NCI-H345 treated with DMSO at 0.1 percent for 48 hours (cell line): ENCODE measurements at regions not wholly inside any gene's neighbourhood (a gene's known extent, or its start where the extent isn't known, plus 50 kb on each side); places are given as distances from the start of the nearest gene placed in this dataset.

Experiments used
- DNase-seq: peaks from one replicate; lab custom pipeline; 2025; ENCODE audit not compliant: unreplicated experiment; lab: John Stamatoyannopoulos, UW

DNA sequence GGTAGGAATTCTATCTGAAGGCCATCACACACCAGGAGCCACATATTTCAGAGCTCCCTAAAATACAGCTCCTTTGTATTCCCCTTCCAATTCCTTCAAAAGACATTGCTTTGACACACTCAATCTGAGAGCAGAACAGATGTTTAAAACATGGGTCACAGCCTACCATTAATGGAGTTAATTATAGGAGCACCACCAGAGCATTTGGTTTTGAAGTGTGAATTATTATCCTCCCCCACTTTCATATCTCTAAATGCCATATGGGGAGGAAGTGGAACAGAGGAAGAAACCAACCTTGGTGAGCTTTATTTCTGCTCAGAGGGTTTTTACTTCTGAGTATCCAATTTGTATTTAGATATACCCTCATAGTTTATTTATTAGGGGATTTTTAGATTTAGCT lies 50.7 kb upstream of the TNFRSF21 start:
- no peak for DNase-seq

DNA sequence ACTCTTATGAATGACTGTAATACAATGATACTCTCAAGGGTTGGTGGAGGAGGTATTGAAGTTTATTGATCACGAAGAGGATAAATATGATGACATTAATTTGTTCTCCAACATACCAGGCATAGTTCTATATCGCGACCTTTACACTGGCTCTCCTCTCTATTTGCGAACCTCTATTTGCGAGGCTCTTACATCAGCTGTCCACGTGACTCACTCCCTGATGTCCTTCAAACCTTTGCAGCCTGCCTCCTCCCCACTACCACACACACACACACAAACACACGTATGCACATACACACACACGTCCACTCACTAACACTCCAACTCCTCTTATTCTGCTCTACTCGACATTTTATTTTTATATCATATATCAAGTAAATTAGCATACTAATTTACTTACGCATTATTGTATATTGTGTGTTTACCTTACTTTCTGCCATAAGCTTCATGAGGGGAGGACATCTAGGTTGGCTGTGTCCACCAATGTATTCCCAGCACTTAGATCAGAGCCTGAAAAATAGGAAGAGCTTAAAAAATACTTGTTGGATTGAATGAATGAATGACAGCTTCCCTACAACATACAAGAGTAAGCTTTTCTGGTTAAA lies 53.3 kb upstream of the TNFRSF21 start:
- no peak for DNase-seq

DNA sequence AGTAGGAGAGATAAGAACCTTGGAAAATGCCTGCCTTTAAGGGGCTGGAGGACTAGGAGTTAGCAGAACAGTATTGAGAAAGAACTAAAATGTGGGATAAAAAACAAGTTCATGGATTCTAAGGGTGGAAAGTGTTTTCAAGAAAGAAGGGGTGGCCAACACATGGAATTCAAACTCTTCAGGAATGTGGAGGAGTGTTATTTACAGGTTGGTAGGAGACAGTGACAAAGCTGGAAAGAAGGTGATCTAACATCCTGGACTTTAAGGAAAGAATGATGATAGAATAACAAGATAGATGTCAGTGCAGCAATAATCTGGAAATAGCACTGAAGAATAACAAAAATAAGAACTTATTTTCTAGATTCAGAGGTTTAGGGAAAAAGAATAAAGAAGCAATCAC lies 54.0 kb upstream of the TNFRSF21 start:
- no peak for DNase-seq

DNA sequence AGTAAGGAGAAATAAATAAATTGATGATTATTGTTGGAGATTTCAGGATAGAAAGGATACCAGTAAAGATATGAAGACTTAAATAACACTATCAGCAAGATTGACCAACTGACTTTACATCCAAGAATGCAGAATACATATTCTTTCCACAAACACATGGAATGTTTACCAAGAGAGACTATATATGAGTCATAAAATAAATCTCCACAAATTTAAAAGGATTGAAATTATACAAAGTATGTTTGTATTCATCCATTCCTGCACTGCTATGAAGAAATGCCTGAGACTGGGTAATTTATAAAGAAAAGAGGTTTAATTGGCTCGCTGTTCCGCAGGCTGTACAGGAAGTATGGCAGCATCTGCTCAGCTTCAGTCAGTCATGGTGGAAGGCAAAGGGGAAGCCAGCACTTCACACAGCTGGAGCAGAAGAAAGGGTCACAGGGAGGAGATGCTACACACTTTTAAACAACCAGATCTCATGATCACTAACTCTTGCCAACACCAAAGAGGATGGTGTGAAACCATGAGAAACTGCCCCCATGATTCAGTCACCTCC lies 56.7 kb upstream of the TNFRSF21 start:
- DNase-seq, result no peak

DNA sequence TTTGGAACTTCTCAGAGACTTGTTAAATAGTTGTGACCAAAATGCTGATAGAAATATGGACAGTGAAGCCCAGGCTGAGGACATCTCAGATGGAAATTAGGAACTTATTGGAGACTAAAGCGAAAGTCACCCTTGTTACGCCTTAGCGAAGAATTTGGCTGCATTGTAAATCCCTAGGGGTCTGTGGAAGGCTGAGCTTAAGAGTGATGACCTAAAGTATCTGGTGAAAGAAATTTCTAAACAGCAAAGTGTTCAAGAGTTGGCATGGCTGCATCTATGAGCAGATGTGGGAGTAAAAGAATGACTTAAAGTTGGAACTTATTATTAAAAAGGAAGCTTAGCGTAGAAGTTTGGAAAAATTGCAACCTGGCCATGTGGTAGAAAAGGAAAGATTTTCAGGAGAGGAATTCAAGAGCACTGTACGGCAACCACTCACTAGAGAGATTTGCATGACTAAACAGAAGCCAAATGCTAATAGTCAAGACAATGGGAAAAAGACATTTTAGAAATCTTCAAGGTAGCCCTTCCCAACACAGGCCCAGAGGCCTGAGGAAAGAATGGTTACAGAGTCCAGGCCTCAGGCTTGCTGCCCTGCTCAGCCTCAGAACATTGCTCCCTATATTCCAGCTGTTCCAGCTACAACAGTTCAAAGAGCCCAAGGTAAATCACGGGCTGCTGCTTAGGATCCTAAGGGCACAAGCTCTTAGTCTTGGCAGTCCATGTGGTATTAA lies 61.6 kb upstream of the TNFRSF21 start:
- DNase-seq, result no peak

DNA sequence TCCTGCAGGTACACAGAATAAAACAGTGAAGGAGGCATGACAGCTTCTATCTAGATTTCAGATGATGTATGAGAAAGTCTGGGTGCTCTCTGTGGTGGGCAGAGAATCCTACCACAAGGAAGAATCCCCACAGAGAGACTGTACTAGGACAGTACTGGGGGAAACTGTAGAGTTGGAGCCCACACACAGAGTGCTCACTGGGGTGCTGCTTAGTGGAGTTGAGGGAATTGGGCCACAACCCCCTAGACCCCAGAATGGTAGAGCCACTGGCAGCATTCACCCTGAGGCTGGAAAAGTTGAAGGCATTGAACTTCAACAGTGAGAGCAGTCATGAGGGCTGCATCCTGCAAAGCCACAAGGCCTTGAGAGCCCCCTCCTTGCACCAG lies 62.2 kb upstream of the TNFRSF21 start:
- DNase-seq, result no peak

DNA sequence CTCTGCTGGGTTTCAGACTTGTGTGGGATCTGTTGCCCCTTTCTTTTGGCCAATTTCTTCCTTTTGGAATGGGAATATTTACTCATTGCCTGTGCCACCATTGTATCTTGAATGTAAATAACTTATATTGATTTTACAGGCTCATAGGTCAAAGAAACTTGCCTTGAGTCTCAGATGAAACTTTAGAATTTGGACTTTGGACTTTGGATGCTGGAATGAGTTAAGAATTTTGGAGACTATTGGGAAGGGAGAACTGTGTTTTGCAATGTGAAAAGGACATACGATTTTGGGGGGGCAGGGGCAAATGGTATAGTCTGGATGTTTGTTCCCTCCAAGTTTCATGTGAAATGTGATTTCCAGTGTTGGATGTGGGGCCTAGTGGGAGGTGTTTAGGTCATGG lies 62.6 kb upstream of the TNFRSF21 start:
- DNase-seq, result no peak

DNA sequence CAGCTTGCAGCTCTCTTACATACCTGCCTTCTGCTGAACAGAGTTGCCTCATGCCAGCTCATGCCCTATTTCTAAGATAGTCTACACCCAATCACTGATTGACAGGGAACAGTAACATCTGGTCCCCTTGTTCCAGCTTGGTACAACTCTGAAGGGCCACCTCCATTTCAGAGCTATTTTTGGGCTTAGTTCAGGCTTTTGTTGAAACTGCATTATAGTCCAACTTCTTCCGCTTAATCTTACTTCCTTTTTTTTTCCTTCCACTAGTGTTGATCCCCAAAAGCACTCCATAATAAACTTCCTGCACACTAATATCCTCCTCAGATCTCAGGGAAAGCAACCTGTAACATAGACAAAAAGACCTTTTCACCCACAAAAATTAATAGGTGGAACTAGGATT lies 65.7 kb upstream of the TNFRSF21 start:
- no peak for DNase-seq

DNA sequence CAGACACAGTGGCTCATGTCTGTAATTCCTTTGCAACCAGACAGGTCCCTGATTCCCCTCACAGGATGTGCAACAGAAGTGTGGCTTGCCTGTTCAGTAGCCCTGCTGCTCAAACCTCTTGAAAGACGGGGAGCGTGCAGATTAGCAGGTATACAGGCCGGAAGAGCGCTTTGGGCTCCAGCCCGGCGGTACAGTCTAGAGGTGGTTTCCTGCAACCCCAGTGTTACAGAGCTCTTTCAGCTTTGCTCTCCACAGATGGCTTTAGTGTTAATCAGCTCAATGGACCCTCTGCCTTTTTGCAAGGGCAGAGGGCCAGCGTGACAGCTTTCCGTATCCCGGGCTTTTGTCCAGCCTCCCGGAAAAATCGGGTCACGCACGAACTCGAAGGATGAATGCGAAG lies 67.2 kb upstream of the TNFRSF21 start:
- no peak for DNase-seq

DNA sequence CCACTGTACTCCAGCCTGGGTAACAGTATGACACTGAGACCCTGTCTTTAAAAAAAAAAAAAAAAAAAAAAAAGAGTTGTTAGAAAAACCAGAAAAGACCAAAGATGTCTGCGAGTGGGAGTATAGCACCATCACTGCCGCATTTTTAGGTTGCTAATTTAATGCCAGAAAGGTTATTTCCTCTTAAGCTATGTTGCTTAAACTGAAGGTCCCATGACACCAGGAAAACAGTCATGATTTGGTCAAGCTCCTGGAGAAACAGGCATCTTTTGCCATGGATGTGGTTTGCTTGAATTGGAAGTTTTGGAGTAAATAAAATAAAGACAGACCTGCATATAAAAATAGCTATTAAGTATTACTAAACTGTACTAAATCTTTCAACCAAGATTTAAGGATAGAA lies 68.3 kb upstream of the TNFRSF21 start:
- DNase-seq, result no peak

DNA sequence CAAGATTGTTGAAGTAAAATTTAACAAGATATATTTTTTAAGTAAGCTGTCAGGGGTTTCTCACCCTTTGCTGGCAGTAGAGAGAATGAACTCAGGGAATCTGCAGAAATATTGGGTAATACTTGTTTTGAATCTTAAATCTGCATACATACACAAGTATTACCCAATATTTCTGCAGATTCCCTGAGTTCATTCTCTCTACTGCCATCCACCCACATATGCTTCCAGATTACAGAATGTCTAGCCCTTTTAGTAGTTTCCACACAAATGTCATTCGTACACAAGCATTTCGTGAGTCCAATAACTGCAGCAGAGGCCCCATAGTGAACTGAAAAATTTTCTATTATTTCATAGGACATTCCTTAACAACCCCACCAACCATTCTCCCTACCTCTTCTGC lies 69.6 kb upstream of the TNFRSF21 start:
- DNase-seq, result no peak

DNA sequence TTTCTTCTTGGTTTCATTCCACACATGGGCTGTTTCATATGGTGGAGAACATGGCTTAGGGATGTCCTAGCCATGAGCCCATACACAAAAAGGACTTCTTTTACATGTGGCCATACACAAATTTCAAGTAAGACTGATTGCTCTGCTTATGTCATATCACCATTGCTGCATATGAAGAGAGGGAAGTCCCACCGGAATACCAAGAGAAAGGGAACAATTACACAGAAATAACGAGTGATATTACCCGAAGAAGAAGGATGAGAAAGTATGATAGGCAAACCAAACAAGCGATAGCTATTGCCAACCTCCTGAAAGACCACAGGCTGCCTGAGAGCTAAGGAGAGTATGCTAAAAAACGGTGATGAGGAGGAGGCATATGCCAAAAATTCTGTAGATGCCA lies 70.5 kb upstream of the TNFRSF21 start:
- DNase-seq, result no peak

DNA sequence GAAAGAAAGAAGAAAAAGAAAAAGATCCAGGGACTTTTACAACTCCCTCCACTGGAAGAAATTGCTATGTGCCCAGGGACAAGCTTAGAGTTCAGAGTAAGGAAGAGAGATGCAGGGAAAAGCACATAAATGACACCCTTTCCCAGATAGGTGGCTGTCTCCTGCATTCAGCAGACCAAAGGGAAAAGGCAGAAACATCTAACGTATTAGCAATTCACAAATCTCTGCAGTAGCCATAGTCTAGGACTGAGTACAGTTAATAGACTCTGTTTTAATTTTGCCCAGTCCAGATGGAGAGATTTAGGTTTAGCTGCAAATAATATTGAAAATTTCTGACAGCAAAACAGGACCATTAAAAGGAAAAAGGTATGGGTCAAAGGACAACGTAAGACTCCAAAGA lies 71.3 kb upstream of the TNFRSF21 start:
- no peak for DNase-seq

DNA sequence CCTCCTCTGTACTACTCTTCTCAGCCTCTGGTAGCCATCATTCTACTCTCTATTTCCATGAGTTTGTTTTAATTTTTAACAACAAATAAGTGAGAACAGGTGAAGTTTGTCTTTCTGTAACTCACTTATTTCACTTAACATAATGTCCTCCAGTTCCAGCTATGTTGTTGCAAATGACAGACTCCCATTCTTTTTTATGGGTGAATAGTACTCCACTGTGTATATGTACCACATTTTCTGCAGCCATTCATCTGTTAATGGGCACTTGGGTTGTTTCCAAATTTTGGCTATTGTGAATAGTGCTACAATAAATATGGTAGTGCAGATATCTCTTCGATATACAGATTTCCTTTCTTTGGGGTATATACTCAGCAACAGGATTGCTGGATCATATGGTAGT lies 73.7 kb upstream of the TNFRSF21 start:
- no peak for DNase-seq

DNA sequence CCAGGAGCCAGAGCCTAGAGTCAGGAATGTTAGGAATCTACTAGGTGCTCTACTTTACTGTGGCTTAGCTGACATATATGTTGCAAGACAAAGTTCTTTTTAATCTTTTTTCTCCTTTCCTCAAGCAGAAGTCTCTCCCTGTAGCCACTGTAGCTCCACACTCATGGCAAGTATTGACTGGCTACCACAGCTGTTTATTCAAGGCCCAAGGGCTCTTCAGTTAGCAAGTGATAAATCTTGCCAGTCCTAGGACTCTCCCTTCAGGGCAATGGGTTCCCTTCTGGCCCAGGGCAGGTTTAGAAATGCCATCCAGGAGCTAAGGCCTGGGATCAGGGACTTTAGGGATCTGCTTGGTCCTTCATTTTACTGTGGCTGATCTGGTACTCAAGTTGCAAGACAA lies 82.0 kb upstream of the TNFRSF21 start:
- DNase-seq, result no peak

DNA sequence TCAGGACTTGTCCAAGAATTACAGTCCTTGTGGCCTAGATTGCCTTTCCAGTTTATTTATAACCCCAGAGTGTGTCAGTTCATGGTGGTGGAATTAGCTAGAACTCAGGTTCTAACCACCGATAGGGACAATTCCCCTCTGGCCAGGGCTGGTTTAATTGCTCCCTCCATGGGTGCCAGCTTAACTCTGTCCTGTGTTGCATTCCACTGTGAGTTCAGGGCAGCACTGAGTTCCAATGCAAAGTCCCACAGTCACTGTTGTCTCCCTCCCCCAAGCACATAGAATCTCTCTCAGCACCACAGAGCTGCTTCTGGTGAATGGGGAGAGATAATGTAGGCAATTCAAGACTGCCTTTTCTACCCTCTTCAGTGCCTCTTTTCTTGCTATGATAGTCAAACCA lies 82.5 kb upstream of the TNFRSF21 start:
- no peak for DNase-seq

DNA sequence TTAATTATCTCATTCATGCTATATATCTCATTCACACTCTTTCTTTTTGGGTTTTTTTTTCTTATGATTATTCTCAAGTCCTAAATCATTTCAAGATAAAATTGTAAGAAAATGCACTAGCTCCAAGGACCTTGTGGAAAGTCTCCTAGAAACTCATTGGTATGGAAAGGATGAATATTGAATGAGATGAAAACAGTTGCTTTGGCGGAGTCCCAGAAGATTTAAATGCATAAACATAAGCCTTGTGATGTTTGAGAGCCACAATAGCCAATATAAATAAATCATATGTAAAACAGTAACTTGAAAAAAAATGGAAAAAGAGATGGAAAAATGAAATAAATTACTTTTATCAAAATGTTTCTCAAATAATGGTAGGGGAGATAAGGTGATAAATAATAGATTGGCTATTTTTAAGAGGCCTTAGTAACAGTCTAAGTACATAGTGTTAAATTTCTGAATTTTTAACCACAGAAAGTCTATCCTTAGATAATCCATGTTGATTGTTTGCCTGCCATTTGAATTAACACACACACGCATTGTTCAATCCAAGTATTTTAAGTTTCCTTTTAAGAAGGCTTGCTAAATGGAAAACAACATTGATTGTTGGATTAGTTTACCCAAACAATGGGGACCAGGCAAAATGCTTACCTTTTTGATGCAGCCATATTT lies 81.1 kb upstream of the CD2AP start:
- DNase-seq, result no peak

DNA sequence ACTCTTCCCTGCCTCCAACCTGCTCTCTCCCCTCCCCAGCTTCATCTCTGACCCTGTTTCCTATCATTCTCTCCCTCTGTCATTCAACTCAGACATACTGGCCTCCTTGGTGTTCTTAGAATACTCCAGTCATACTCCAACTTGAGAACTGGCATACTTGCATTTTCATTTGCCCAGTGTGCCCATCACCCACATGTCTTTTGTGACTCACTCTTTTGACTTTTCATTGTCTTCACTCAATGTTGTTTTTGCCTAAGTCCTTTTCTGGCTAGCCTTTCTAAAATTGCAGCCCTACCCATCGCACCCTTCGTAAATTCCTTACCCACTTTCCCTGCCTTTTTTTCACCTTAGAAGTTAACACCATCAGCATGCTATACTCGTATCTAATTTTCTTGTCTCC lies 77.0 kb upstream of the CD2AP start:
- no peak for DNase-seq

DNA sequence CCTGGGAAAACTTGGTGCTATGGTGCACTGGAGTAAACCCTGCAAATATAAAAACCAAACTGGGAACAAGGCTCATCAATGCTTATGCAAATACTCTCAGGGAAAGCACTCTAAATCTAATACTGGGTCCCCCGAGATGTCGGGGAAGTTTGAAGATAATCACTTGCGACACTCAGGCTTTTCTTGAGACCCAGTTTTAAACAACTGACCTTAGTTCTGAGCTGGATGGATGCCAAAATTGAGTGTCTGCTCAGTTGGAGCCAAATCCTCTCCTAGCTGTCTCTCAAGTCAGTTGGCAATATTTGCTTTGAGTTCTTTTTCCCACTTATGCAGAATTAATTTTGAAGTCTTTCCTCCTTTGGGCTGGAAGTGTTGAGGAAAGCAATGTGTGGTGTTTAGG lies 75.5 kb upstream of the CD2AP start:
- no peak for DNase-seq

DNA sequence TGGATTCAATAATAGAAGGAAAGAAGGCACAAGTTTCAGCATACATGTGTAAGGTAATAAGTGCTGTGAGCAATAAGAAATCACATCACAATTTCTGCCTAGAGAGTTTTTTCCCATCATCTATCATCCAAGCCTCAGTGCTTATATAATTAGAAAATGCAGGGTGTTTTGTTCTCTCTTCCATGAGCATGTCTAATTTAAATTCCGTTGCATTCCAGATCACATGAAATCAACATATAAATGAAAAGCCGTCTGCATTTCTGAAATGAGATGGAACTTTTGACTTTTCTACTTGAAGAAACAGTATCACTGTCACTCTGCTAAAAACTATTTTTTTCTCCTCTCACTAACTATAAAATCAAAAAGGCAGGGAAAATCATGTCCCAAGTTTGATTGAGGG lies 74.5 kb upstream of the CD2AP start:
- DNase-seq, result no peak

DNA sequence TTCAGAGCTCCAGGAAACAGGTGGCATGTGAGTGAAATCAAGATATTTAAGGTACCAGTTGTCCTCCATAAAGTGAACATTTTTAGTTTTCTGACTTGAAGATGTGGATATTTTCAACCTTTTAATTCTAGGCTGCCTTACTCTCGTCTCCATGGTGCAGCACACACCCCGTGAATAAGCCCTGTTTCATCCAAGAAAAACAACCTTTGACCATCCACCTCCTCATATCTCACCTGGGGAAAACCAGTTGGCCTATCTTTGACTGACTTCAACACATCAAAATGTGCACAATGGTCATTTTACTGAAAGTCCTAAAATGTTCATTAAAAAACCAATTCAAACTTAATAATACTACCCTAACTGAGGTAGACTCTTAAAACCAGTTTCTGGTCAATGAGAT lies 73.8 kb upstream of the CD2AP start:
- DNase-seq, result no peak

DNA sequence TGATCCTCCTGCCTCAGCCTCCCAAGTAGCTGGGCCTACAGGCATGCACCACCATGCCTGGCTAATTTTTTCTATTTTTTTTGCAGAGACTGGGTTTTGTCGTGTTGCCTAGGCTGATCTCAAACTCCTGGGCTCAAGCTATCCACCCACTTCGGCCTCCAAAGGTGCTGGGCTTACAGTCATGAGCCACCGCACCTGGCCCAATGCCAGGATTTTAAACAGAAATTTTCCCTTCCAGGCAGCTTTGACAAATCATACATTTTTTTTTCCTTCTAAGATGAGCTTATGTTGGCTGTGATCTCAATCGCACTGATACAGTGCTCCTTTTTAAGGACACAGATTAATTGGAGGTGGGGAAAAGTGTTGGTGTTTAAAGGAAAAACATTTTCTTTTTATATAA lies 73.2 kb upstream of the CD2AP start:
- DNase-seq, result no peak
